Kidney (tissue), 13 donors: ENCODE measurements at regions not wholly inside any gene's neighbourhood (a gene's known extent, or its start where the extent isn't known, plus 50 kb on each side); places are given as distances from the start of the nearest gene placed in this dataset.
A peak's percentile ranks its signal among the peaks of the same experiment; 100 is the strongest.

Experiments used
- DNase-seq, 5 donors: peaks; one replicate each; pipeline ENCODE4 v3.0.0-alpha.2; 2013 to 2020
- FAIRE-seq: peaks from 2 replicates; lab custom pipeline; 2012; peaks lifted over from hg19 to GRCh38; lab: Jason Lieb, UNC
- H3K27ac ChIP-seq, 2 donors: one replicate each; pipeline ENCODE4 v1.7.0; 2013; ENCODE audit warnings: low read depth in 2 of 2, low read length in 2 of 2, inconsistent platforms in 1 of 2
- H3K27me3 ChIP-seq: one replicate; pipeline ENCODE4 v1.7.1; 2013; ENCODE audit warnings: low read length, inconsistent platforms; ENCODE audit not compliant: control insufficient read depth, insufficient read depth
- H3K36me3 ChIP-seq, 3 donors: one replicate each; pipeline versions ENCODE4 v1.7.0 to v1.7.1; 2013; ENCODE audit warnings: low read length in 3 of 3, control low read depth in 1 of 3, inconsistent platforms in 1 of 3; ENCODE audit not compliant: insufficient read depth in 3 of 3, control insufficient read depth in 2 of 3
- H3K4me1 ChIP-seq, 3 donors: one replicate each; pipeline versions ENCODE4 v1.7.0 to v1.7.1; 2013; ENCODE audit warnings: low read length in 3 of 3, inconsistent platforms in 1 of 3, low read depth in 1 of 3; ENCODE audit not compliant: control insufficient read depth in 2 of 3, insufficient read depth in 2 of 3
- H3K4me3 ChIP-seq, 3 donors: one replicate each; pipeline versions ENCODE4 v1.7.0 to v1.8.1; 2013; ENCODE audit warnings: low read length in 3 of 3, control low read depth in 1 of 3, inconsistent platforms in 1 of 3
- H3K9ac ChIP-seq, 3 donors: one replicate each; pipeline versions ENCODE4 v1.7.0 to v1.7.1; 2013; ENCODE audit warnings: low read length in 3 of 3, control low read depth in 1 of 3, inconsistent platforms in 1 of 3
- H3K9me3 ChIP-seq, 3 donors: one replicate each; pipeline versions ENCODE4 v1.7.0 to v1.7.1; 2013; ENCODE audit warnings: low read length in 3 of 3, control low read depth in 1 of 3, inconsistent platforms in 1 of 3; ENCODE audit not compliant: control insufficient read depth in 2 of 3, insufficient read depth in 1 of 3
- intact Hi-C: fragments of 100-400 bp; cut with DNase I; formaldehyde crosslinking; loops from one replicate; pipeline ENCODE4 v1.11.1; 2022
- TF ChIP-seq, protein P1 (sequence below): IDR thresholded peaks from 3 replicates; pipeline ENCODE4 v1.5.1; 2012; ENCODE audit warnings: mild to moderate bottlenecking, moderate library complexity, borderline replicate concordance; ENCODE audit not compliant: insufficient read depth; ENCODE audit errors: extremely low read depth
- donor health status: control.
- donor health status: control.
- donor health status: control.
- donor health status: control.
- donor health status: control.
- donor health status: DM: yes; HTN: yes; CAD: no.
- donor health status: Normal renal cell carcinoma (clear cell type).

DNA sequence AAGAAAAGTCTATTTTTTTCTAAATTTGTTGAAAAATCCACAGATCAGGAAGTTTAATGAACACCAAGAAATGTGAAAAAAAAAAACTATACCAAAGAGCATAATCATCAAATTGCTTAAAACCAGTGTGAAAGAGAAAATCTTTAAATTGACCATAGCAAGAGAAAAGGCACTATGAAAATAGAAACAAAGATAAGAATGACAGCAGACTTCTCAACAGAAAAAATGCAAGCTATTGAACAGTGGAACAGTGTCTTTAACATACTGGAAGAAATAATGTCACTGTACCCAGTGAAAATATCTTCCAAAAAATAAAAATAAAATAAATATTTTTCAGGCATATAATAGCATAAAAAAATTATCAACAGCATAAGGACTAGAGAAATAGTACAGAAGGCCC lies 243.0 kb upstream of the GJB5 start:
- Histone ChIP-seq H3K36me3 (no peaks in the 10 kb centered on the region), H3K9me3 (peaks cover 0 to 10% (median 7%) of the 10 kb centered on the region in 3 donors), H3K4me3 (no peak overlapping the region), H3K4me1 (no peaks in the 10 kb centered on the region), H3K27me3 (no peaks in the 10 kb centered on the region), H3K27ac (no peak overlapping the region), H3K9ac (no peak overlapping the region)
- DNase-seq (no peak), FAIRE-seq (no peak)
- TF ChIP-seq, protein P1, sequence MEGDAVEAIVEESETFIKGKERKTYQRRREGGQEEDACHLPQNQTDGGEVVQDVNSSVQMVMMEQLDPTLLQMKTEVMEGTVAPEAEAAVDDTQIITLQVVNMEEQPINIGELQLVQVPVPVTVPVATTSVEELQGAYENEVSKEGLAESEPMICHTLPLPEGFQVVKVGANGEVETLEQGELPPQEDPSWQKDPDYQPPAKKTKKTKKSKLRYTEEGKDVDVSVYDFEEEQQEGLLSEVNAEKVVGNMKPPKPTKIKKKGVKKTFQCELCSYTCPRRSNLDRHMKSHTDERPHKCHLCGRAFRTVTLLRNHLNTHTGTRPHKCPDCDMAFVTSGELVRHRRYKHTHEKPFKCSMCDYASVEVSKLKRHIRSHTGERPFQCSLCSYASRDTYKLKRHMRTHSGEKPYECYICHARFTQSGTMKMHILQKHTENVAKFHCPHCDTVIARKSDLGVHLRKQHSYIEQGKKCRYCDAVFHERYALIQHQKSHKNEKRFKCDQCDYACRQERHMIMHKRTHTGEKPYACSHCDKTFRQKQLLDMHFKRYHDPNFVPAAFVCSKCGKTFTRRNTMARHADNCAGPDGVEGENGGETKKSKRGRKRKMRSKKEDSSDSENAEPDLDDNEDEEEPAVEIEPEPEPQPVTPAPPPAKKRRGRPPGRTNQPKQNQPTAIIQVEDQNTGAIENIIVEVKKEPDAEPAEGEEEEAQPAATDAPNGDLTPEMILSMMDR, result no peak
- intact Hi-C loops, result no loop called here

DNA sequence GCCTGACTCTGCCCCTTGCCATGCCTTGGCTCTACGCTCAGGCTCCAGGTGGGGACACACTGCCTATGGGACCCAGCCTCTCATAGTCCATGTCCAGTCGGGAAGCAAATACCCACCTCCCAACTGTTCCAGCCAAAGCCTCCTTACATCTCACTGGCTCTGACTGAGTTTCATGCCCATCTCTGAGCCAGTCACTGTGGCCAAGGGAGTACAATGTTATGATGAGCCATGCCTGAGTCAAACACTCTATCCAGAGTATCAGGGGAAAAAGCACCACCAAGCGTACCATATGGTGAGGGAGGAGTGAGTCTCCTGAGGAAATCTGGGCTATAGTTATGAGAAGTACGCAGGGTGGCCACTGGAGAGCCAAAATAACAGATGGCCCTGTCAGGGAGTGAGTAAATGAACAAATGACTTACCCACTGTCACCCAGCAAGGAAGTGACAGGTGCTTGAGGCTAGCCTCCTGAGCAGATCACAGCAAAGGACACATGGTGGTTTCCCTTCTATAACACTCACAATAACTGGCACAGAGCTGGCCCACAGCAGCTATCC lies 236.6 kb upstream of the GJB5 start:
- no peak for FAIRE-seq
- no peak overlapping the region for H3K9ac ChIP-seq
- DNase-seq, result no peak

DNA sequence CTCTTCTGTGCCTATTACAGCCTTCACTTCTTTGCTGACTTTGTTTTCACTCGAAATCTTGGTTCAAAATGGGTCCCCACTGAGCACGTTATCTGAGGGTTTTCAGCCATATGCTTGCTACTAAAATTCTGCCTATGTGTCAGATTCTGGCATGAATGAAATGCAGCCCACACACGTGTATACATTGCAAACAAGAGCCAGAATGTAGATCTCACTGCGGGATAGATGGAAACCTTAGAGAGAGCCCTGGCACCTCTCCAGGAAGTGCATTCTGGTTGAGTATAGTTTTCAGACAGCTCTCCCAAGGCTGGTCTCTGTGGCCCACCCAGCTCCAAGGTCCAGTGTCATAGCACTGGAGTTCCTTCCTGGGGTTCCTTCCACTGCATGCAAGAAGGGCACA lies 234.7 kb upstream of the GJB5 start:
- TF ChIP-seq, protein P1, result no peak
- H3K9ac ChIP-seq, result no peak overlapping the region
- H3K27me3 ChIP-seq, result no peaks in the 10 kb centered on the region
- no peaks in the 10 kb centered on the region for H3K36me3 ChIP-seq
- intact Hi-C loops, result no loop called here
- H3K9me3 ChIP-seq, result peaks cover 0 to 3% (median 0%) of the 10 kb centered on the region in 3 donors
- no peak overlapping the region for H3K4me3 ChIP-seq
- FAIRE-seq (no peak), DNase-seq (peak in 1 of 5 donors; percentile 11)
- no peaks in the 10 kb centered on the region for H3K4me1 ChIP-seq
- no peak overlapping the region for H3K27ac ChIP-seq

More for the DNA sequence above, 236.6 kb upstream of the GJB5 start:
- intact Hi-C loops, result no loop called here
- H3K4me1 ChIP-seq, result no peaks in the 10 kb centered on the region
- peaks cover 0 to 3% (median 0%) of the 10 kb centered on the region in 3 donors for H3K9me3 ChIP-seq
- no peaks in the 10 kb centered on the region for H3K27me3 ChIP-seq
- H3K27ac ChIP-seq, result no peak overlapping the region
- no peaks in the 10 kb centered on the region for H3K36me3 ChIP-seq
- TF ChIP-seq, protein P1, result no peak
- H3K4me3 ChIP-seq, result no peak overlapping the region

DNA sequence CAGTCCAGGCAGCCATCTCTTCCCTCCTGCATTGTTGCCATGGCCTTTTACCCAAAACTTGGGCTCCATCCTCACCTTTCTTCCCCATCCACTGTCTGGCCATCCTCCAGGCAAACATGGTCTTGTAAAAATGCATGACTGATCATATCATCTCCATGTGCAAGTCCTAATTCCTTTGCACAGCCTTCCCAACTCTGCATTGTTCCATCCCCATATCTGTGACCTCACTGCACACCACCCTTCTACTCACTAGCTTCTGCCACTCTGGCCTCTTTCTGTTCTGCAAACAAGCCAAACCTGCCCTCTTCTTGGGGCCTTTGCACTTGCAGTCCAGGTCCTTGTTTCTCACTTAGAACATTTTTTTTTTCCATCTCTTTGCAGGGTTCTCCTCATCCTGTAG lies 230.1 kb upstream of the GJB5 start:
- FAIRE-seq (no peak), DNase-seq (no peak)
- intact Hi-C loops, result no loop called here
- H3K36me3 ChIP-seq, result no peaks in the 10 kb centered on the region
- no peak overlapping the region for H3K27ac ChIP-seq
- H3K27me3 ChIP-seq, result no peaks in the 10 kb centered on the region
- H3K4me3 ChIP-seq, result no peak overlapping the region
- H3K9ac ChIP-seq, result no peak overlapping the region
- H3K4me1 ChIP-seq, result no peaks in the 10 kb centered on the region
- H3K9me3 ChIP-seq, result peaks cover 0 to 3% (median 0%) of the 10 kb centered on the region in 3 donors
- TF ChIP-seq, protein P1, result no peak
